ENCODE measurements at regions not wholly inside any gene's neighbourhood (a gene's known extent, or its start where the extent isn't known, plus 50 kb on each side); places are given as distances from the start of the nearest gene placed in this dataset.

GRCh38 chr3:177693616-177694264, 496.5 kb upstream of the TBL1XR1 start:
- no peak overlapping the region for H3K4me3 ChIP-seq (ENCODE audit: low read depth, low read length)
- H4K91ac ChIP-seq (ENCODE audit: low read depth, low read length): no peak overlapping the region
- H3K9ac ChIP-seq (ENCODE audit: low read length): no peak overlapping the region
- H3K4me2 ChIP-seq (ENCODE audit: low read length): no peak overlapping the region
- H2BK120ac ChIP-seq (ENCODE audit: insufficient read depth, low read length, poor library complexity): no peak overlapping the region
- no peak overlapping the region for H3K14ac ChIP-seq (ENCODE audit: low read length)
- no peaks in the 10 kb centered on the region for H3K79me2 ChIP-seq (ENCODE audit: control insufficient read depth, insufficient read depth, low read length, poor library complexity)
- no peak overlapping the region for H3K18ac ChIP-seq (ENCODE audit: low read length)
- no peak overlapping the region for H4K12ac ChIP-seq (ENCODE audit: low read depth, low read length)
- H3K79me1 ChIP-seq (ENCODE audit: low read length): no peaks in the 10 kb centered on the region
- H2BK12ac ChIP-seq (ENCODE audit: low read length): no peak overlapping the region
- H2AK5ac ChIP-seq (ENCODE audit: low read length): no peak overlapping the region
- no peak overlapping the region for H2BK5ac ChIP-seq (ENCODE audit: low read depth, low read length, poor library complexity)
- no peak overlapping the region for H4K8ac ChIP-seq (ENCODE audit: low read depth, low read length)
- no peak overlapping the region for H2AFZ ChIP-seq (ENCODE audit: insufficient read depth, low read length, poor library complexity)
- H3K4me1 ChIP-seq (ENCODE audit: control insufficient read depth in 1 of 2, insufficient read depth in 2 of 2, low read length in 2 of 2): no peaks in the 10 kb centered on the region
- H3K23ac ChIP-seq (ENCODE audit: low read length): no peak overlapping the region
- no peak overlapping the region for H3K27ac ChIP-seq (ENCODE audit: low read depth, low read length)
- no peaks in the 10 kb centered on the region for H3K9me3 ChIP-seq (ENCODE audit: insufficient read depth, low read depth, low read length)
- H3K36me3 ChIP-seq (ENCODE audit: control insufficient read depth in 1 of 2, insufficient read depth in 2 of 2, low read length in 2 of 2): no peaks in the 10 kb centered on the region
- H3K27me3 ChIP-seq (ENCODE audit: insufficient read depth, low read length): no peaks in the 10 kb centered on the region
- no CpG with 5 or more reads among the region's 4 CpGs for WGBS (ENCODE audit: extremely low coverage, insufficient coverage, insufficient read length)
- H3K4ac ChIP-seq (ENCODE audit: low read depth, low read length): no peak overlapping the region
- no peak for DNase-seq

- no peak overlapping the region for H3K14ac ChIP-seq (ENCODE audit: low read length)
- no peak overlapping the region for H3K23ac ChIP-seq (ENCODE audit: low read length)
- no peaks in the 10 kb centered on the region for H3K79me1 ChIP-seq (ENCODE audit: low read length)
- no peak overlapping the region for H2BK120ac ChIP-seq (ENCODE audit: insufficient read depth, low read length, poor library complexity)
- H3K4ac ChIP-seq (ENCODE audit: low read depth, low read length): no peak overlapping the region
- H3K9ac ChIP-seq (ENCODE audit: low read length): no peak overlapping the region
- H2AK5ac ChIP-seq (ENCODE audit: low read length): no peak overlapping the region
- H3K9me3 ChIP-seq (ENCODE audit: insufficient read depth, low read depth, low read length): no peaks in the 10 kb centered on the region
- H3K79me2 ChIP-seq (ENCODE audit: control insufficient read depth, insufficient read depth, low read length, poor library complexity): no peaks in the 10 kb centered on the region
- DNase-seq: no peak
- no peak overlapping the region for H3K4me3 ChIP-seq (ENCODE audit: low read depth, low read length)
- H4K91ac ChIP-seq (ENCODE audit: low read depth, low read length): no peak overlapping the region
- no peak overlapping the region for H3K4me2 ChIP-seq (ENCODE audit: low read length)
- no peak overlapping the region for H3K27ac ChIP-seq (ENCODE audit: low read depth, low read length)
- no peak overlapping the region for H3K18ac ChIP-seq (ENCODE audit: low read length)
- no peaks in the 10 kb centered on the region for H3K4me1 ChIP-seq (ENCODE audit: control insufficient read depth in 1 of 2, insufficient read depth in 2 of 2, low read length in 2 of 2)
- WGBS (ENCODE audit: extremely low coverage, insufficient coverage, insufficient read length): no CpG with 5 or more reads among the region's 3 CpGs
- no peak overlapping the region for H2BK5ac ChIP-seq (ENCODE audit: low read depth, low read length, poor library complexity)
- no peaks in the 10 kb centered on the region for H3K27me3 ChIP-seq (ENCODE audit: insufficient read depth, low read length)
- H2BK12ac ChIP-seq (ENCODE audit: low read length): no peak overlapping the region
- no peaks in the 10 kb centered on the region for H3K36me3 ChIP-seq (ENCODE audit: control insufficient read depth in 1 of 2, insufficient read depth in 2 of 2, low read length in 2 of 2)
- H4K8ac ChIP-seq (ENCODE audit: low read depth, low read length): no peak overlapping the region
- H2AFZ ChIP-seq (ENCODE audit: insufficient read depth, low read length, poor library complexity): no peak overlapping the region
- no peak overlapping the region for H4K12ac ChIP-seq (ENCODE audit: low read depth, low read length)
Measured at GRCh38 chr3:177694316-177694715, 497.0 kb upstream of the TBL1XR1 start.

GRCh38 chr3:177694951-177695350, 497.7 kb upstream of the TBL1XR1 start:
- Histone ChIP-seq H2BK5ac (ENCODE audit: low read depth, low read length, poor library complexity) (no peak overlapping the region), H3K79me1 (ENCODE audit: low read length) (no peaks in the 10 kb centered on the region), H2BK12ac (ENCODE audit: low read length) (no peak overlapping the region), H2AK5ac (ENCODE audit: low read length) (no peak overlapping the region), H3K27ac (ENCODE audit: low read depth, low read length) (no peak overlapping the region), H3K4me1 (ENCODE audit: control insufficient read depth in 1 of 2, insufficient read depth in 2 of 2, low read length in 2 of 2) (no peaks in the 10 kb centered on the region), H3K4ac (ENCODE audit: low read depth, low read length) (no peak overlapping the region), H3K9me3 (ENCODE audit: insufficient read depth, low read depth, low read length) (no peaks in the 10 kb centered on the region), H3K36me3 (ENCODE audit: control insufficient read depth in 1 of 2, insufficient read depth in 2 of 2, low read length in 2 of 2) (no peaks in the 10 kb centered on the region), H4K12ac (ENCODE audit: low read depth, low read length) (no peak overlapping the region), H2AFZ (ENCODE audit: insufficient read depth, low read length, poor library complexity) (no peak overlapping the region), H3K4me3 (ENCODE audit: low read depth, low read length) (no peak overlapping the region), H4K91ac (ENCODE audit: low read depth, low read length) (no peak overlapping the region), H2BK120ac (ENCODE audit: insufficient read depth, low read length, poor library complexity) (no peak overlapping the region), H4K8ac (ENCODE audit: low read depth, low read length) (no peak overlapping the region), H3K14ac (ENCODE audit: low read length) (no peak overlapping the region), H3K23ac (ENCODE audit: low read length) (no peak overlapping the region), H3K79me2 (ENCODE audit: control insufficient read depth, insufficient read depth, low read length, poor library complexity) (no peaks in the 10 kb centered on the region), H3K9ac (ENCODE audit: low read length) (no peak overlapping the region), H3K4me2 (ENCODE audit: low read length) (no peak overlapping the region), H3K27me3 (ENCODE audit: insufficient read depth, low read length) (no peaks in the 10 kb centered on the region), H3K18ac (ENCODE audit: low read length) (no peak overlapping the region)
- no CpG with 5 or more reads among the region's 1 CpG for whole genome bisulfite sequencing (ENCODE audit: extremely low coverage, insufficient coverage, insufficient read length)
- peak in 1 of 2 donors; percentile 12 for DNase-seq

- no CpG with 5 or more reads among the region's 7 CpGs for WGBS (ENCODE audit: extremely low coverage, insufficient coverage, insufficient read length)
- no peak for DNase-seq
- no peaks in the 10 kb centered on the region for H3K79me2 ChIP-seq (ENCODE audit: control insufficient read depth, insufficient read depth, low read length, poor library complexity)
Measured at GRCh38 chr3:177700117-177700516, 502.8 kb upstream of the TBL1XR1 start.

More at GRCh38 chr3:177700117-177700516, 502.8 kb upstream of the TBL1XR1 start:
- H2BK5ac ChIP-seq (ENCODE audit: low read depth, low read length, poor library complexity): no peak overlapping the region
- H3K23ac ChIP-seq (ENCODE audit: low read length): no peak overlapping the region
- no peak overlapping the region for H2BK12ac ChIP-seq (ENCODE audit: low read length)
- H3K4me3 ChIP-seq (ENCODE audit: low read depth, low read length): no peak overlapping the region
- H2AK5ac ChIP-seq (ENCODE audit: low read length): peak overlapping the region; percentile 29
- H3K27me3 ChIP-seq (ENCODE audit: insufficient read depth, low read length): no peaks in the 10 kb centered on the region
- no peak overlapping the region for H3K14ac ChIP-seq (ENCODE audit: low read length)
- H3K9me3 ChIP-seq (ENCODE audit: insufficient read depth, low read depth, low read length): no peaks in the 10 kb centered on the region
- H3K9ac ChIP-seq (ENCODE audit: low read length): no peak overlapping the region
- no peak overlapping the region for H2AFZ ChIP-seq (ENCODE audit: insufficient read depth, low read length, poor library complexity)
- no peak overlapping the region for H3K18ac ChIP-seq (ENCODE audit: low read length)
- no peaks in the 10 kb centered on the region for H3K4me1 ChIP-seq (ENCODE audit: control insufficient read depth in 1 of 2, insufficient read depth in 2 of 2, low read length in 2 of 2)
- no peak overlapping the region for H4K91ac ChIP-seq (ENCODE audit: low read depth, low read length)
- H3K4me2 ChIP-seq (ENCODE audit: low read length): no peak overlapping the region
- H3K36me3 ChIP-seq (ENCODE audit: control insufficient read depth in 1 of 2, insufficient read depth in 2 of 2, low read length in 2 of 2): no peaks in the 10 kb centered on the region
- no peak overlapping the region for H4K12ac ChIP-seq (ENCODE audit: low read depth, low read length)
- H4K8ac ChIP-seq (ENCODE audit: low read depth, low read length): no peak overlapping the region
- H3K79me1 ChIP-seq (ENCODE audit: low read length): no peaks in the 10 kb centered on the region
- H2BK120ac ChIP-seq (ENCODE audit: insufficient read depth, low read length, poor library complexity): no peak overlapping the region
- H3K4ac ChIP-seq (ENCODE audit: low read depth, low read length): no peak overlapping the region
- H3K27ac ChIP-seq (ENCODE audit: low read depth, low read length): no peak overlapping the region

Measured in trophoblast cell (in vitro differentiated cells and primary cell).